Neuronal stem cell (in vitro differentiated cells): ENCODE measurements at regions not wholly inside any gene's neighbourhood (a gene's known extent, or its start where the extent isn't known, plus 50 kb on each side); places are given as distances from the start of the nearest gene placed in this dataset.

ENCODE experiments used
- DNase-seq: peaks from one replicate; pipeline ENCODE4 v3.0.0-alpha.2; 2013; ENCODE audit warnings: low spot score
- H2AFZ ChIP-seq: one replicate; pipeline ENCODE4 v1.6.1; 2013; ENCODE audit warnings: mild to moderate bottlenecking, low read length, inconsistent platforms
- H2AK5ac ChIP-seq: 2 replicates; pipeline ENCODE4 v1.6.1; 2013; ENCODE audit warnings: low read depth, mild to moderate bottlenecking, inconsistent platforms, low read length, moderate library complexity, mixed read lengths
- H2BK120ac ChIP-seq: 2 replicates; pipeline ENCODE4 v1.6.1; 2013; ENCODE audit warnings: low read depth, mild to moderate bottlenecking, inconsistent platforms, low read length, moderate library complexity, mixed read lengths
- H2BK12ac ChIP-seq: one replicate; pipeline ENCODE4 v1.6.1; 2013; ENCODE audit warnings: low read length, inconsistent platforms
- H2BK15ac ChIP-seq: 2 replicates; pipeline ENCODE4 v1.6.1; 2013; ENCODE audit warnings: mild to moderate bottlenecking, low read length, inconsistent platforms, mixed read lengths
- H2BK5ac ChIP-seq: one replicate; pipeline ENCODE4 v1.6.1; 2013; ENCODE audit warnings: inconsistent platforms, mild to moderate bottlenecking, low read length, moderate library complexity
- H3K14ac ChIP-seq: one replicate; pipeline ENCODE4 v1.6.1; 2013; ENCODE audit warnings: low read length, inconsistent platforms
- H3K18ac ChIP-seq: 2 replicates; pipeline ENCODE4 v1.6.1; 2013; ENCODE audit warnings: low read length, inconsistent platforms
- H3K23ac ChIP-seq: 2 replicates; pipeline ENCODE4 v1.6.1; 2013; ENCODE audit warnings: low read depth, mild to moderate bottlenecking, mixed read lengths, low read length, inconsistent platforms; ENCODE audit not compliant: poor library complexity
- H3K27ac ChIP-seq: replicated peaks from 3 replicates; pipeline ENCODE4 v1.5.1; 2013; ENCODE audit warnings: low read length, inconsistent platforms
- H3K27me3 ChIP-seq, 3 experiments: 2 replicates each; pipeline ENCODE4 v1.6.1; 2013; ENCODE audit warnings: low read length in 3 of 3, mild to moderate bottlenecking in 2 of 3, inconsistent platforms in 1 of 3, low read depth in 1 of 3, mixed read lengths in 1 of 3, moderate library complexity in 1 of 3; ENCODE audit not compliant: control insufficient read depth in 3 of 3, insufficient read depth in 3 of 3
- H3K36me3 ChIP-seq, 2 donors: replicated peaks in 1 of 2; 2 replicates each; pipeline ENCODE4 v1.6.1; 2013; ENCODE audit warnings: low read length in 2 of 2; ENCODE audit not compliant: control insufficient read depth in 2 of 2, insufficient read depth in 2 of 2
- H3K4ac ChIP-seq: 2 replicates; pipeline ENCODE4 v1.6.1; 2013; ENCODE audit warnings: inconsistent platforms, mild to moderate bottlenecking, low read length, moderate library complexity
- H3K4me1 ChIP-seq, 2 donors: 1 replicate in 1 of 2; 2 replicates in 1 of 2; pipeline ENCODE4 v1.6.1; 2013; ENCODE audit warnings: low read length in 2 of 2, low read depth in 1 of 2; ENCODE audit not compliant: control insufficient read depth in 2 of 2, insufficient read depth in 1 of 2
- H3K4me2 ChIP-seq: one replicate; pipeline ENCODE4 v1.6.1; 2013; ENCODE audit warnings: mild to moderate bottlenecking, low read length, inconsistent platforms; ENCODE audit not compliant: insufficient read depth, poor library complexity, severe bottlenecking
- H3K4me3 ChIP-seq, 2 donors: 2 replicates each; pipeline ENCODE4 v1.5.1; 2013; ENCODE audit warnings: low read length in 2 of 2, mild to moderate bottlenecking in 2 of 2, inconsistent platforms in 1 of 2, moderate library complexity in 1 of 2
- H3K79me1 ChIP-seq: one replicate; pipeline ENCODE4 v1.6.1; 2013; ENCODE audit warnings: low read depth, mild to moderate bottlenecking, inconsistent platforms, low read length, moderate library complexity
- H3K9ac ChIP-seq: one replicate; pipeline ENCODE4 v1.6.1; 2013; ENCODE audit warnings: mild to moderate bottlenecking, low read depth, low read length, inconsistent platforms; ENCODE audit not compliant: poor library complexity
- H3K9me3 ChIP-seq, 2 donors: replicated peaks in 1 of 2; 2 replicates each; pipeline versions ENCODE3 to v1.6.1; 2013; ENCODE audit warnings: low read length in 2 of 2, mild to moderate bottlenecking in 2 of 2, inconsistent platforms in 1 of 2, low read depth in 1 of 2, mixed read lengths in 1 of 2, moderate library complexity in 1 of 2; ENCODE audit not compliant: control insufficient read depth in 2 of 2, insufficient read depth in 1 of 2
- H4K8ac ChIP-seq: one replicate; pipeline ENCODE4 v1.6.1; 2013; ENCODE audit warnings: low read depth, mild to moderate bottlenecking, inconsistent platforms, low read length, moderate library complexity
- H4K91ac ChIP-seq: one replicate; pipeline ENCODE4 v1.6.1; 2013; ENCODE audit warnings: low read length, low read depth, mild to moderate bottlenecking, inconsistent platforms; ENCODE audit not compliant: poor library complexity
- WGBS, 2 donors: extraction: QIAGEN DNeasy Blood & Tissue Kit; methylation state at CpG; one replicate each; pipeline ENCODE4 v1.1.7; 2013; ENCODE audit warnings: missing lambda C conversion rate in 2 of 2, mixed read lengths in 1 of 2; ENCODE audit not compliant: insufficient read length in 2 of 2, insufficient replicate concordance in 1 of 2; ENCODE audit errors: extremely low coverage in 2 of 2; 5-methylcytosine and 5-hydroxymethylcytosine counted together

DNA sequence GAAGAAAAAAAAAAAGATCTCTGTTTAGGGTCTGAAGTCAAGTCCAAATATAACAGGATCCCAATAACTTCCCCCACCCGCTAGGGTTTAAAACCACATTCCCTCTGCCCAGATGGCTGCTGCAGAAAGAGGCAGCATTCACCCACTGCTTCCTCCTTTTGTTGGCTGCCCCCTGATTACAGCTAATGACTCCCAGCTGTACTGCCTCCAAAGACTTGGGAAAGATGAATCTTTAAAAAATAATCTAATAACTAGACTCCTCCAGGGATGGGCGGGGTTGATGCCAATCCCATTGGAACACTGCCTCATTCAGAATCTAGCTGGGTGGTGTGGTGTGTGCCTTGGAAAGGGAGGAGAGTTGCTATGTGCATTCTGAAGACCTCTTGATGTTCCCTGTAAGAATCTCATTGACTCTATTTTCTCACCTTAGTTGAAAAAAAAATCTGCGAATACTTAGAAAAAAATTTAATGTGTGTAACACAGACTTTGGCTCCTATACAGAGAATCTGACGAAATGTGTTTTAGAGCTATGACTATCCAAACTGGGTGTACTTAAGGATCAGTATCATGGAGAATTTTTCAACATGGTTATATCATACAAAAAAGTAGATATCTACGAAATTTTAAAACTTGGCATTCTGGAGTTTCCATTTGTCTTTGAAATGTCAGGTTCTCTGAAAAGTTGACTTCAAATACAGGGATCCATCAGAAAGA lies 174.0 kb downstream of the RNF144B start:
- H3K27ac ChIP-seq = no peak overlapping the region
- no peak overlapping the region for H3K9ac ChIP-seq
- H3K18ac ChIP-seq = no peak overlapping the region
- DNase-seq = no peak
- no CpG with 5 or more reads among the region's 5 CpGs for WGBS, 2 donors
- no peaks in the 10 kb centered on the region for H3K36me3 ChIP-seq
- no peak overlapping the region for H2BK120ac ChIP-seq
- no peak overlapping the region for H3K23ac ChIP-seq
- H4K8ac ChIP-seq = no peak overlapping the region
- H3K4me3 ChIP-seq = no peak overlapping the region
- H3K14ac ChIP-seq = no peak overlapping the region
- no peak overlapping the region for H4K91ac ChIP-seq
- no peak overlapping the region for H2BK15ac ChIP-seq
- H2BK12ac ChIP-seq = no peak overlapping the region
- H2BK5ac ChIP-seq = no peak overlapping the region
- H2AK5ac ChIP-seq = no peak overlapping the region
- no peaks in the 10 kb centered on the region for H3K79me1 ChIP-seq
- H3K4me1 ChIP-seq = no peaks in the 10 kb centered on the region
- H2AFZ ChIP-seq = no peak overlapping the region
- H3K4me2 ChIP-seq = no peak overlapping the region
- H3K27me3 ChIP-seq = no peaks in the 10 kb centered on the region
- no peaks in the 10 kb centered on the region for H3K9me3 ChIP-seq
- H3K4ac ChIP-seq = no peak overlapping the region

DNA sequence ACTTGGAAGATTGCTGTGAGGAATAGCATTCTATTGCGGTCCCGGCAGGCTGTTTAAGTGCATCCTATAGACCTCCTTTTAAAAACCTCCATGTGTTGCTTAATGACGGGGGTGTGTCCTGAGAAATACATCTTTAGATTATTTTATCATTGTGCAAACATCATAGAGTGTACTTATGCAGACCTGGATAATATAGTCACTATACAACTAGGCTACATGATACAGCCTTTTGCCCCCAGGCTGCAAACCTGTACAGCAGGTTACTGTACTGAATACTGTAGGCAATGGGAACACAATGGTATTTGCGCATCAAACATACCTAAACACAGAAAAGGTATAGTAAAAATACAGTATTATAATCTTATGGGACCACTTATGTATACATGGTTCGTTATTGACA lies 175.6 kb downstream of the RNF144B start:
- H3K9me3 ChIP-seq = no peaks in the 10 kb centered on the region
- no peak overlapping the region for H3K4me2 ChIP-seq
- H4K91ac ChIP-seq = no peak overlapping the region
- no peak overlapping the region for H3K9ac ChIP-seq
- H3K27me3 ChIP-seq = no peaks in the 10 kb centered on the region
- no CpG with 5 or more reads among the region's 5 CpGs for WGBS, 2 donors
- H3K18ac ChIP-seq = no peak overlapping the region
- DNase-seq = no peak
- no peak overlapping the region for H3K4ac ChIP-seq
- no peaks in the 10 kb centered on the region for H3K36me3 ChIP-seq
- H3K27ac ChIP-seq = no peak overlapping the region
- no peak overlapping the region for H3K14ac ChIP-seq
- H2BK12ac ChIP-seq = no peak overlapping the region
- H2BK15ac ChIP-seq = no peak overlapping the region
- H3K4me1 ChIP-seq = no peaks in the 10 kb centered on the region
- H3K4me3 ChIP-seq = no peak overlapping the region
- no peak overlapping the region for H2BK120ac ChIP-seq
- H2BK5ac ChIP-seq = no peak overlapping the region
- no peak overlapping the region for H4K8ac ChIP-seq
- no peak overlapping the region for H2AFZ ChIP-seq
- H3K79me1 ChIP-seq = no peaks in the 10 kb centered on the region
- no peak overlapping the region for H2AK5ac ChIP-seq
- H3K23ac ChIP-seq = no peak overlapping the region

DNA sequence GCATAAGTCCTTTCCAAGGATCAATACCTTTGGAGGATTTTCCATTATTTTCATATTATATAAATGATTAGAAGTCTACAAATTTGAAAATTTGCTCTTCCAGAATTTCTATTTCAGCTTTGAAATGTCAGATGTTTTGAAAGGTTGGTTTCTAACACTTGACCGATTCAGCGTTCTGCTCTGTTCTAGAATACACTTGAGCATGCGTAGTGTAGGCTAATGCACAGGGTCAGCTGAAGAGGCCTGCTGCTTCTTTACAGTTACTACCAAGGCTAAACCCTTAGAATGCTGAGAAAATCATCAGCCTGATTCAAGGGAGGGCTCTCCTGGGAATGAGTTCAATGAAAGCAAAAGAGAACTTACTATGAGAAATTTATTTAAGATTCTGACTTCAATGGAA lies 177.6 kb downstream of the RNF144B start:
- Histone ChIP-seq H3K9ac (no peak overlapping the region), H3K36me3 (no peaks in the 10 kb centered on the region), H3K4me1 (no peaks in the 10 kb centered on the region), H2BK5ac (no peak overlapping the region), H2BK120ac (no peak overlapping the region), H3K79me1 (no peaks in the 10 kb centered on the region), H3K27ac (no peak overlapping the region), H3K4me2 (no peak overlapping the region), H2AFZ (no peak overlapping the region), H2BK12ac (no peak overlapping the region), H4K8ac (no peak overlapping the region), H3K14ac (no peak overlapping the region), H3K18ac (no peak overlapping the region), H4K91ac (no peak overlapping the region), H3K4ac (no peak overlapping the region), H3K9me3 (no peaks in the 10 kb centered on the region), H2BK15ac (no peak overlapping the region), H2AK5ac (no peak overlapping the region), H3K27me3 (no peaks in the 10 kb centered on the region), H3K4me3 (no peak overlapping the region), H3K23ac (no peak overlapping the region)
- no CpG with 5 or more reads among the region's 3 CpGs for WGBS, 2 donors
- no peak for DNase-seq

DNA sequence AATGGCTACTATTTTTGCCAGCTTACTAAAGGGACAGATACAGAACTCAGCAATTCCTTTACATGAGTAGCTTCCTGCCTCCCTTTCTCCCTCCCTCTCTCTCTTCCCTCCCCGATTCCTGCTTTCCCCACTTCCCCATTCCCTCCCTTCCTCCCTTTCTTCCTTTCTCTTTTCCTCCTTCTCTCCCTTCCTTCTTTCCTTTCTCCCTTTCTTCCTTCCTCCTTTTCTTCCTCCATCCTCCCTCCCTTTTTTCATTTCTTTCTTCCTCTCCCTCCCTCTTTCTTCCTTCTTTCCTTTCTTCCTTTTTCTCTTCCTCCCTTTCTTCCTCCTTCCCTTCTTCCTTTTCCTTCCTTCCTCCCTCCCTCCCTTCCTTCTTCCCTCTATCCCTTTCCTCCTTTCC lies 178.1 kb downstream of the RNF144B start:
- no peak overlapping the region for H3K9ac ChIP-seq
- H3K4me1 ChIP-seq = no peaks in the 10 kb centered on the region
- no peak overlapping the region for H2BK120ac ChIP-seq
- H4K8ac ChIP-seq = no peak overlapping the region
- no peak overlapping the region for H3K14ac ChIP-seq
- H2BK5ac ChIP-seq = no peak overlapping the region
- H3K36me3 ChIP-seq = no peaks in the 10 kb centered on the region
- no peak overlapping the region for H3K4me2 ChIP-seq
- H3K4me3 ChIP-seq = no peak overlapping the region
- DNase-seq = no peak
- no peak overlapping the region for H2AFZ ChIP-seq
- no CpG with 5 or more reads among the region's 1 CpG for WGBS, 2 donors
- H3K4ac ChIP-seq = no peak overlapping the region
- H2BK12ac ChIP-seq = no peak overlapping the region
- no peak overlapping the region for H3K27ac ChIP-seq
- H3K23ac ChIP-seq = no peak overlapping the region
- H2BK15ac ChIP-seq = no peak overlapping the region
- H4K91ac ChIP-seq = no peak overlapping the region
- no peaks in the 10 kb centered on the region for H3K9me3 ChIP-seq
- H3K79me1 ChIP-seq = no peaks in the 10 kb centered on the region
- no peak overlapping the region for H2AK5ac ChIP-seq
- no peaks in the 10 kb centered on the region for H3K27me3 ChIP-seq
- no peak overlapping the region for H3K18ac ChIP-seq
